Keratinocyte (primary cell): ENCODE measurements at regions not wholly inside any gene's neighbourhood (a gene's known extent, or its start where the extent isn't known, plus 50 kb on each side); places are given as distances from the start of the nearest gene placed in this dataset.

Source experiments
- DNase-seq: peaks from one replicate; pipeline ENCODE4 v3.0.0-alpha.2; 2011; ENCODE audit warnings: low read depth, missing footprints, low spot score
- FAIRE-seq: peaks from 2 replicates; lab custom pipeline; 2011; peaks lifted over from hg19 to GRCh38; lab: Jason Lieb, UNC
- H2AFZ ChIP-seq: 2 replicates; pipeline ENCODE4 v1.6.0; 2012; ENCODE audit warnings: low read length, control low read depth, inconsistent platforms; ENCODE audit not compliant: control insufficient read depth
- H3K27ac ChIP-seq: 2 replicates; pipeline ENCODE4 v1.5.1; 2011; ENCODE audit warnings: low read length; ENCODE audit not compliant: control insufficient read depth, insufficient read depth
- H3K27me3 ChIP-seq: 3 replicates; pipeline ENCODE4 v1.6.0; 2011; ENCODE audit warnings: low read length; ENCODE audit not compliant: control insufficient read depth, insufficient read depth; ENCODE audit errors: extremely low read depth
- H3K36me3 ChIP-seq, 2 experiments: 2 replicates in 1 of 2; 3 replicates in 1 of 2; pipeline ENCODE4 v1.5.1; 2011; ENCODE audit warnings: low read length in 2 of 2, mild to moderate bottlenecking in 1 of 2; ENCODE audit not compliant: control insufficient read depth in 2 of 2, insufficient read depth in 2 of 2; ENCODE audit errors: extremely low read depth in 1 of 2
- H3K4me1 ChIP-seq: 3 replicates; pipeline ENCODE4 v1.5.1; 2011; ENCODE audit warnings: low read length; ENCODE audit not compliant: control insufficient read depth, insufficient read depth; ENCODE audit errors: extremely low read depth
- H3K4me2 ChIP-seq: 3 replicates; pipeline ENCODE4 v1.6.0; 2011; ENCODE audit warnings: low read depth, low read length; ENCODE audit not compliant: control insufficient read depth, insufficient read depth; ENCODE audit errors: extremely low read depth
- H3K4me3 ChIP-seq, 3 experiments: fragments of 200-600 bp in 1 of 3; sonication (generic) in 1 of 3; 2 replicates in 2 of 3; 3 replicates in 1 of 3; pipeline ENCODE4 v1.5.1; 2011 to 2016; ENCODE audit warnings: low read length in 3 of 3, mild to moderate bottlenecking in 3 of 3, control low read depth in 2 of 3, inconsistent platforms in 1 of 3, low read depth in 1 of 3, mixed read lengths in 1 of 3, mixed run types in 1 of 3, moderate library complexity in 1 of 3; ENCODE audit not compliant: control insufficient read depth in 2 of 3, insufficient read depth in 2 of 3; ENCODE audit errors: extremely low read depth in 1 of 3
- H3K79me2 ChIP-seq: 2 replicates; pipeline ENCODE4 v1.6.0; 2012; ENCODE audit warnings: low read length; ENCODE audit not compliant: control insufficient read depth, insufficient read depth
- H3K9ac ChIP-seq: 3 replicates; pipeline ENCODE4 v1.6.0; 2011; ENCODE audit warnings: low read length; ENCODE audit not compliant: control insufficient read depth, insufficient read depth; ENCODE audit errors: extremely low read depth
- H3K9me1 ChIP-seq: 3 replicates; pipeline ENCODE4 v1.6.0; 2011; ENCODE audit warnings: low read length; ENCODE audit not compliant: control insufficient read depth, insufficient read depth; ENCODE audit errors: extremely low read depth
- H3K9me3 ChIP-seq: 2 replicates; pipeline ENCODE4 v1.5.1; 2012; ENCODE audit warnings: low read depth, low read length; ENCODE audit not compliant: control insufficient read depth
- H4K20me1 ChIP-seq: 3 replicates; pipeline ENCODE4 v1.6.0; 2011; ENCODE audit warnings: low read length; ENCODE audit not compliant: control insufficient read depth, insufficient read depth; ENCODE audit errors: extremely low read depth
- EZH2 ChIP-seq: IDR thresholded peaks from one replicate; pipeline ENCODE4 v1.6.1; 2012; ENCODE audit warnings: inconsistent platforms, mild to moderate bottlenecking, low read length, moderate library complexity
- dilution Hi-C: fragments of 300-500 bp; cut with MboI; formaldehyde crosslinking; loops from one replicate; pipeline ENCODE4 v1.7.0; 2020; ENCODE audit warnings: low sequenced_read_pairs; ENCODE audit not compliant: extremely low pct_ligation_motif_present
- TF ChIP-seq, protein P1 (sequence below), 3 experiments: IDR thresholded peaks in 1 of 3; conservative IDR thresholded peaks in 1 of 3; optimal IDR thresholded peaks in 1 of 3; 2 replicates in 2 of 3; 3 replicates in 1 of 3; pipeline versions ENCODE3 to v1.5.1; 2011; ENCODE audit warnings: low read length in 3 of 3, mild to moderate bottlenecking in 3 of 3, moderate library complexity in 2 of 3, control low read depth in 1 of 3, inconsistent platforms in 1 of 3; ENCODE audit not compliant: insufficient read depth in 2 of 3; ENCODE audit errors: extremely low read depth in 1 of 3

GRCh38 chr12:77429426-77429825 lies 364.1 kb upstream of the E2F7 start:
- H3K4me1 ChIP-seq = no peaks in the 10 kb centered on the region
- no peak overlapping the region for H2AFZ ChIP-seq
- DNase-seq = no peak
- H3K9me3 ChIP-seq = no peaks in the 10 kb centered on the region
- H3K27ac ChIP-seq = no peak overlapping the region
- TF ChIP-seq, protein P1, sequence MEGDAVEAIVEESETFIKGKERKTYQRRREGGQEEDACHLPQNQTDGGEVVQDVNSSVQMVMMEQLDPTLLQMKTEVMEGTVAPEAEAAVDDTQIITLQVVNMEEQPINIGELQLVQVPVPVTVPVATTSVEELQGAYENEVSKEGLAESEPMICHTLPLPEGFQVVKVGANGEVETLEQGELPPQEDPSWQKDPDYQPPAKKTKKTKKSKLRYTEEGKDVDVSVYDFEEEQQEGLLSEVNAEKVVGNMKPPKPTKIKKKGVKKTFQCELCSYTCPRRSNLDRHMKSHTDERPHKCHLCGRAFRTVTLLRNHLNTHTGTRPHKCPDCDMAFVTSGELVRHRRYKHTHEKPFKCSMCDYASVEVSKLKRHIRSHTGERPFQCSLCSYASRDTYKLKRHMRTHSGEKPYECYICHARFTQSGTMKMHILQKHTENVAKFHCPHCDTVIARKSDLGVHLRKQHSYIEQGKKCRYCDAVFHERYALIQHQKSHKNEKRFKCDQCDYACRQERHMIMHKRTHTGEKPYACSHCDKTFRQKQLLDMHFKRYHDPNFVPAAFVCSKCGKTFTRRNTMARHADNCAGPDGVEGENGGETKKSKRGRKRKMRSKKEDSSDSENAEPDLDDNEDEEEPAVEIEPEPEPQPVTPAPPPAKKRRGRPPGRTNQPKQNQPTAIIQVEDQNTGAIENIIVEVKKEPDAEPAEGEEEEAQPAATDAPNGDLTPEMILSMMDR (optimal IDR thresholded peaks at IDR 0.05 in 1 of 3, IDR thresholded peaks at IDR 0.05 in 1 of 3, conservative IDR thresholded peaks at IDR 0.05 in 1 of 3; ENCODE audit: extremely low read depth in 1 of 3, insufficient read depth in 2 of 3, low read length in 3 of 3) = no peak
- no peak for TF ChIP-seq EZH2
- H3K27me3 ChIP-seq = no peaks in the 10 kb centered on the region
- no peaks in the 10 kb centered on the region for H3K9me1 ChIP-seq
- H4K20me1 ChIP-seq = no peaks in the 10 kb centered on the region
- no peak overlapping the region for H3K4me2 ChIP-seq
- no peak for FAIRE-seq
- no peaks in the 10 kb centered on the region for H3K79me2 ChIP-seq
- H3K36me3 ChIP-seq = no peaks in the 10 kb centered on the region
- dilution Hi-C loops = no loop called here
- H3K9ac ChIP-seq = no peak overlapping the region
- no peak overlapping the region for H3K4me3 ChIP-seq

GRCh38 chr12:77421152-77421551 lies 355.8 kb upstream of the E2F7 start:
- no peak for TF ChIP-seq EZH2
- TF ChIP-seq, protein P1 (optimal IDR thresholded peaks at IDR 0.05 in 1 of 3, IDR thresholded peaks at IDR 0.05 in 1 of 3, conservative IDR thresholded peaks at IDR 0.05 in 1 of 3; ENCODE audit: extremely low read depth in 1 of 3, insufficient read depth in 2 of 3, low read length in 3 of 3) = no peak
- Histone ChIP-seq H3K4me1 (no peaks in the 10 kb centered on the region), H3K9ac (no peak overlapping the region), H3K9me3 (no peaks in the 10 kb centered on the region), H3K36me3 (no peaks in the 10 kb centered on the region), H3K4me2 (no peak overlapping the region), H2AFZ (no peak overlapping the region), H4K20me1 (no peaks in the 10 kb centered on the region), H3K9me1 (no peaks in the 10 kb centered on the region), H3K27me3 (no peaks in the 10 kb centered on the region), H3K79me2 (no peaks in the 10 kb centered on the region), H3K4me3 (no peak overlapping the region), H3K27ac (no peak overlapping the region)
- dilution Hi-C loops = no loop called here
- FAIRE-seq = no peak
- DNase-seq = no peak
